Lung (tissue), 11 donors: ENCODE measurements at regions not wholly inside any gene's neighbourhood (a gene's known extent, or its start where the extent isn't known, plus 50 kb on each side); places are given as distances from the start of the nearest gene placed in this dataset.

Experiments used
- ATAC-seq: fragments of 200-7000 bp; cut with Tn5 transposase; one replicate; pipeline ENCODE4 v1.9.1; 2020; ENCODE audit warnings: moderate number of reproducible peaks; ENCODE audit not compliant: insufficient read depth, low FRiP score
- DNase-seq, 3 donors: peaks; one replicate each; pipeline ENCODE4 v3.0.0-alpha.2; 2013 to 2017
- H3K27ac ChIP-seq, 2 donors: one replicate each; pipeline ENCODE4 v1.5.1; 2013; ENCODE audit warnings: mild to moderate bottlenecking in 2 of 2, moderate library complexity in 2 of 2, control low read depth in 1 of 2, inconsistent platforms in 1 of 2, low read depth in 1 of 2, low read length in 1 of 2
- H3K27me3 ChIP-seq, 3 donors: one replicate each; pipeline ENCODE4 v1.5.1; 2013; ENCODE audit warnings: low read length in 2 of 3; ENCODE audit not compliant: control insufficient read depth in 3 of 3, insufficient read depth in 3 of 3
- H3K36me3 ChIP-seq, 4 donors: one replicate each; pipeline ENCODE4 v1.5.1; 2013; ENCODE audit warnings: low read length in 4 of 4, mild to moderate bottlenecking in 1 of 4, moderate library complexity in 1 of 4; ENCODE audit not compliant: control insufficient read depth in 4 of 4, insufficient read depth in 4 of 4
- H3K4me1 ChIP-seq, 5 donors: one replicate each; pipeline ENCODE4 v1.5.1; 2013; ENCODE audit warnings: low read length in 5 of 5, mild to moderate bottlenecking in 2 of 5, moderate library complexity in 1 of 5; ENCODE audit not compliant: control insufficient read depth in 5 of 5, insufficient read depth in 5 of 5
- H3K4me3 ChIP-seq: one replicate; pipeline ENCODE4 v1.5.1; 2013; ENCODE audit warnings: mild to moderate bottlenecking, control low read depth, moderate library complexity
- H3K9ac ChIP-seq, 2 donors: one replicate each; pipeline ENCODE4 v1.5.1; 2013; ENCODE audit warnings: low read length in 2 of 2, control low read depth in 1 of 2; ENCODE audit not compliant: insufficient read depth in 1 of 2
- H3K9me3 ChIP-seq, 4 donors: one replicate each; pipeline ENCODE4 v1.5.1; 2013; ENCODE audit warnings: low read length in 3 of 4, mild to moderate bottlenecking in 1 of 4, moderate library complexity in 1 of 4; ENCODE audit not compliant: control insufficient read depth in 4 of 4, insufficient read depth in 3 of 4
- CTCF ChIP-seq: IDR thresholded peaks from 2 replicates; pipeline ENCODE4 v1.5.1; 2012; ENCODE audit warnings: mild to moderate bottlenecking; ENCODE audit errors: control extremely low read depth, extremely low read depth
- WGBS, 2 donors: extraction: QIAGEN DNeasy Blood & Tissue Kit; methylation state at CpG; one replicate each; pipeline ENCODE4 v1.1.7; 2013; 5-methylcytosine and 5-hydroxymethylcytosine counted together
- donor health status: control.
- donor health status: control.
- donor health status: Bipolar disorder and iron deficiency.
- donor health status: healthy.
- donor health status: DM: yes; HTN: yes; CAD: no.

DNA sequence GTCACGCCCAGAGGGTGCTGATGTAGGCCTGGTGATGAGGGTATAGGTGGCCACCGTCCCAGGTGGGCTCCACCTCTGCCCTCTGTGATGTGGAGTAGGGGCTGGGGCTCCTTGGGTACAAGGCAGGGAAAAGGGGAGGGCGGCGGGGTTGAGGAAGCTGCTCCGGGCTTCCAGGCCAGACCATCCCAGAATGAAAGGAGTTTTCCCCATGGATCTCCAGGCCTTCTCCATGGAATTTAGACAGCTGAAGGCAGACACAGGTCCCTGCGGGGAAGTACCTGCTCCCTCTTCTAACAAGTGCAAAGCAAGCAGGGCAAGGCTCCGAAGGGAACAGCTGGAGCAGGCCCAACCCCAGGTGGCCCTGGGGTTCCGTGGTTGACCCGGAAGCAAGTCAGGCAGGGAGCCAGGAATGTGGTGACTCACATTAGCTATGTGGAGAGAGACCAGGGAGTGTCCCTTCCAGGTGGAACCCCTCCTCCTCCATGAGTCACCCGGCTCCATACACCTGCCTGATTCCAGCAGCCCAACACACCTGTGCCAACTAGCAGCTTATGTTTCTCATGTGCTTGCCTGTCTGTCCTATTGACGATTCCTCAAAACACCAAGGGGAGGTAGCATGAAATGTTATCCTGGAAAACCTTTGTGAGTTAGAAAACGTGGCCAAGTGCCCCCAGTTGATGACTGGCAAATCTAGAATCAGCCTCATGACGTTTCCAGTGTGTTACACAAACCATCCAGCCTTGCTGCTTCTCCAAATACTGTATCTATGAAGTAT lies 59.7 kb upstream of the SNX9 start:
- no peaks in the 10 kb centered on the region for H3K36me3 ChIP-seq
- no peak overlapping the region for H3K4me3 ChIP-seq
- peaks cover 7 to 21% (median 10%) of the 10 kb centered on the region in 5 donors for H3K4me1 ChIP-seq
- peak; percentile 77 for ATAC-seq
- WGBS, 2 donors = 54 to 55% methylated on average over 13 of the region's 13 CpGs
- H3K27me3 ChIP-seq = no peaks in the 10 kb centered on the region
- peak; percentile 54 to 78 (median 68) for DNase-seq
- peak overlapping the region in 1 of 2 donors; percentile 28 for H3K9ac ChIP-seq
- H3K9me3 ChIP-seq = no peaks in the 10 kb centered on the region
- H3K27ac ChIP-seq = peak overlapping the region; percentile 1 to 29
- no peak for TF ChIP-seq CTCF

- Histone ChIP-seq H3K36me3 (no peaks in the 10 kb centered on the region), H3K27me3 (no peaks in the 10 kb centered on the region), H3K9me3 (no peaks in the 10 kb centered on the region), H3K4me3 (no peak overlapping the region), H3K9ac (peak overlapping the region in 1 of 2 donors; percentile 59), H3K4me1 (peaks cover 4 to 21% (median 10%) of the 10 kb centered on the region in 5 donors), H3K27ac (peak overlapping the region; percentile 29 to 68)
- ATAC-seq (no peak), DNase-seq (no peak)
- 39 to 44% methylated on average over 3 of the region's 3 CpGs for WGBS, 2 donors
- TF ChIP-seq CTCF = no peak
Measured at GRCh38 chr6:157763904-157764177, 59.2 kb upstream of the SNX9 start.

- ATAC-seq (peak; percentile 71), DNase-seq (peak; percentile 69 to 85 (median 74))
- Histone ChIP-seq H3K4me1 (peaks cover 3 to 21% (median 10%) of the 10 kb centered on the region in 5 donors), H3K4me3 (no peak overlapping the region), H3K36me3 (no peaks in the 10 kb centered on the region), H3K27me3 (no peaks in the 10 kb centered on the region), H3K27ac (peak overlapping the region; percentile 29 to 68), H3K9me3 (no peaks in the 10 kb centered on the region), H3K9ac (peak overlapping the region in 1 of 2 donors; percentile 59)
- no peak for TF ChIP-seq CTCF
- WGBS, 2 donors = 11 to 24% methylated on average over 14 of the region's 14 CpGs
Measured at GRCh38 chr6:157764178-157765068, 58.6 kb upstream of the SNX9 start.
